AG09309 (cell line): ENCODE measurements at regions not wholly inside any gene's neighbourhood (a gene's known extent, or its start where the extent isn't known, plus 50 kb on each side); places are given as distances from the start of the nearest gene placed in this dataset.

ENCODE experiments used
- DNase-seq: peaks from one replicate; pipeline ENCODE4 v3.0.0-alpha.2; 2010; ENCODE audit warnings: low read depth
- H3K4me3 ChIP-seq: 2 replicates; pipeline ENCODE4 v1.5.1; 2011; ENCODE audit warnings: mild to moderate bottlenecking, low read depth, low read length, moderate library complexity; ENCODE audit not compliant: control insufficient read depth
- CTCF ChIP-seq: IDR thresholded peaks from 2 replicates; pipeline ENCODE4 v1.5.1; 2011; ENCODE audit warnings: mild to moderate bottlenecking, low read depth, low read length, inconsistent platforms; ENCODE audit not compliant: insufficient read depth, control insufficient read depth; ENCODE audit errors: missing control alignments

GRCh38 chr7:106472741-106473140 lies 188.0 kb upstream of the NAMPT start:
- DNase-seq, result no peak
- TF ChIP-seq CTCF, result no peak
- no peak overlapping the region for H3K4me3 ChIP-seq

- DNase-seq, result no peak
- no peak overlapping the region for H3K4me3 ChIP-seq
- no peak for TF ChIP-seq CTCF
Measured at GRCh38 chr7:106471686-106472440, 187.1 kb upstream of the NAMPT start.

GRCh38 chr7:106471021-106471420 lies 186.2 kb upstream of the NAMPT start:
- no peak for DNase-seq
- no peak for TF ChIP-seq CTCF
- no peak overlapping the region for H3K4me3 ChIP-seq

GRCh38 chr7:106466867-106467266 lies 182.1 kb upstream of the NAMPT start:
- no peak for TF ChIP-seq CTCF
- no peak overlapping the region for H3K4me3 ChIP-seq
- DNase-seq, result no peak

GRCh38 chr7:106465704-106466468 lies 181.1 kb upstream of the NAMPT start:
- no peak for TF ChIP-seq CTCF
- H3K4me3 ChIP-seq, result no peak overlapping the region

GRCh38 chr7:106464651-106465050 lies 179.9 kb upstream of the NAMPT start:
- no peak for TF ChIP-seq CTCF
- no peak for DNase-seq
- H3K4me3 ChIP-seq, result no peak overlapping the region

More at GRCh38 chr7:106465704-106466468, 181.1 kb upstream of the NAMPT start:
- DNase-seq, result no peak
